Stimulated activated memory B cell treated with anti-CD40 and anti-IgM and Interleukin-4, amounts not matched to agents 10 μg/mL and 1 μg/mL and 100 μg/mL, for 72 hours (primary cell): ENCODE measurements at regions not wholly inside any gene's neighbourhood (a gene's known extent, or its start where the extent isn't known, plus 50 kb on each side); places are given as distances from the start of the nearest gene placed in this dataset.
"Not testable (repeated sequence)": the region's sequence is repeated elsewhere in the genome, so short reads cannot be mapped to it uniquely, and the experiment has no call there.

Experiments used
- ATAC-seq: fragments of 150-1000 bp; cut with Tn5 transposase; 2 replicates; pipeline ENCODE4 v1.10.0; 2021
- H3K27ac Mint-ChIP-seq: one replicate; pipeline ENCODE4 v1.8.0; 2022; ENCODE audit warnings: mild to moderate bottlenecking, mixed read lengths
- H3K27me3 Mint-ChIP-seq: one replicate; pipeline ENCODE4 v1.8.0; 2022; ENCODE audit warnings: mixed read lengths
- H3K36me3 Mint-ChIP-seq: one replicate; pipeline ENCODE4 v1.8.0; 2022; ENCODE audit warnings: mixed read lengths
- H3K4me1 Mint-ChIP-seq: one replicate; pipeline ENCODE4 v1.8.0; 2022; ENCODE audit warnings: mixed read lengths
- H3K4me3 Mint-ChIP-seq: one replicate; pipeline ENCODE4 v1.8.0; 2022; ENCODE audit warnings: mild to moderate bottlenecking, moderate library complexity, mixed read lengths
- H3K9me3 Mint-ChIP-seq: one replicate; pipeline ENCODE4 v1.8.0; 2022; ENCODE audit warnings: mixed read lengths

GRCh38 chr6:76849274-76849970, 613.9 kb downstream of the HTR1B start:
- H3K27me3 Mint-ChIP-seq, H3K4me1 Mint-ChIP-seq, H3K36me3 Mint-ChIP-seq, ATAC-seq, H3K4me3 Mint-ChIP-seq, H3K27ac Mint-ChIP-seq: not testable (repeated sequence)
- peaks cover 13% of the 10 kb centered on the region for H3K9me3 Mint-ChIP-seq

GRCh38 chr6:76843054-76843822, 620.1 kb downstream of the HTR1B start:
- Mint-ChIP-seq H3K4me3 (no peak overlapping the region), H3K36me3 (no peaks in the 10 kb centered on the region), H3K9me3 (peaks cover 18% of the 10 kb centered on the region), H3K4me1 (no peaks in the 10 kb centered on the region), H3K27ac (no peak overlapping the region), H3K27me3 (no peaks in the 10 kb centered on the region)
- ATAC-seq: no peak

- no peak for ATAC-seq
- no peak overlapping the region for H3K4me3 Mint-ChIP-seq
- no peaks in the 10 kb centered on the region for H3K4me1 Mint-ChIP-seq
- no peak overlapping the region for H3K27ac Mint-ChIP-seq
- no peaks in the 10 kb centered on the region for H3K36me3 Mint-ChIP-seq
- H3K27me3 Mint-ChIP-seq: no peaks in the 10 kb centered on the region
- peaks cover 10% of the 10 kb centered on the region for H3K9me3 Mint-ChIP-seq
Measured at GRCh38 chr6:76840865-76841264, 622.4 kb downstream of the HTR1B start.

- Mint-ChIP-seq H3K36me3 (no peaks in the 10 kb centered on the region), H3K27ac (no peak overlapping the region), H3K9me3 (peaks cover 7% of the 10 kb centered on the region), H3K27me3 (no peaks in the 10 kb centered on the region), H3K4me3 (no peak overlapping the region), H3K4me1 (no peaks in the 10 kb centered on the region)
- ATAC-seq: no peak
Measured at GRCh38 chr6:76840041-76840745, 623.1 kb downstream of the HTR1B start.

- ATAC-seq: no peak
- peaks cover 7% of the 10 kb centered on the region for H3K9me3 Mint-ChIP-seq
- no peaks in the 10 kb centered on the region for H3K36me3 Mint-ChIP-seq
- H3K27ac Mint-ChIP-seq: no peak overlapping the region
- no peak overlapping the region for H3K4me3 Mint-ChIP-seq
- H3K27me3 Mint-ChIP-seq: no peaks in the 10 kb centered on the region
- no peaks in the 10 kb centered on the region for H3K4me1 Mint-ChIP-seq
Measured at GRCh38 chr6:76839505-76839904, 623.8 kb downstream of the HTR1B start.

- Mint-ChIP-seq H3K9me3 (peaks cover 3% of the 10 kb centered on the region), H3K4me3 (no peak overlapping the region), H3K27me3 (no peaks in the 10 kb centered on the region), H3K4me1 (no peaks in the 10 kb centered on the region), H3K36me3 (no peaks in the 10 kb centered on the region), H3K27ac (no peak overlapping the region)
- ATAC-seq: no peak
Measured at GRCh38 chr6:76837564-76837963, 625.7 kb downstream of the HTR1B start.

GRCh38 chr6:76835695-76836094, 627.6 kb downstream of the HTR1B start:
- Mint-ChIP-seq H3K4me1 (no peaks in the 10 kb centered on the region), H3K27me3 (no peaks in the 10 kb centered on the region)

GRCh38 chr6:76835293-76835692, 628.0 kb downstream of the HTR1B start:
- H3K36me3 Mint-ChIP-seq: no peaks in the 10 kb centered on the region
- H3K27me3 Mint-ChIP-seq: no peaks in the 10 kb centered on the region
- H3K27ac Mint-ChIP-seq: no peak overlapping the region
- no peak overlapping the region for H3K4me3 Mint-ChIP-seq
- H3K4me1 Mint-ChIP-seq: no peaks in the 10 kb centered on the region
- no peak for ATAC-seq
- H3K9me3 Mint-ChIP-seq: no peaks in the 10 kb centered on the region

More at GRCh38 chr6:76835695-76836094, 627.6 kb downstream of the HTR1B start:
- Mint-ChIP-seq H3K4me3 (no peak overlapping the region), H3K9me3 (no peaks in the 10 kb centered on the region), H3K27ac (no peak overlapping the region), H3K36me3 (no peaks in the 10 kb centered on the region)
- no peak for ATAC-seq

GRCh38 chr6:76834399-76834798, 628.9 kb downstream of the HTR1B start:
- ATAC-seq: no peak
- no peak overlapping the region for H3K4me3 Mint-ChIP-seq
- H3K36me3 Mint-ChIP-seq: no peaks in the 10 kb centered on the region
- no peaks in the 10 kb centered on the region for H3K9me3 Mint-ChIP-seq
- H3K27me3 Mint-ChIP-seq: no peaks in the 10 kb centered on the region
- H3K27ac Mint-ChIP-seq: no peak overlapping the region
- no peaks in the 10 kb centered on the region for H3K4me1 Mint-ChIP-seq

GRCh38 chr6:76831299-76831698, 632.0 kb downstream of the HTR1B start:
- Mint-ChIP-seq H3K27ac (no peak overlapping the region), H3K36me3 (no peaks in the 10 kb centered on the region), H3K9me3 (peaks cover 5% of the 10 kb centered on the region), H3K27me3 (no peaks in the 10 kb centered on the region), H3K4me3 (no peak overlapping the region), H3K4me1 (no peaks in the 10 kb centered on the region)
- no peak for ATAC-seq

- ATAC-seq, H3K4me1 Mint-ChIP-seq, H3K36me3 Mint-ChIP-seq, H3K4me3 Mint-ChIP-seq, H3K27ac Mint-ChIP-seq, H3K27me3 Mint-ChIP-seq: not testable (repeated sequence)
- peaks cover 19% of the 10 kb centered on the region for H3K9me3 Mint-ChIP-seq
Measured at GRCh38 chr6:76823578-76823977, 639.7 kb downstream of the HTR1B start.

- Mint-ChIP-seq H3K27ac (no peak overlapping the region), H3K36me3 (no peaks in the 10 kb centered on the region), H3K9me3 (peaks cover 12% of the 10 kb centered on the region), H3K4me3 (no peak overlapping the region), H3K27me3 (no peaks in the 10 kb centered on the region), H3K4me1 (no peaks in the 10 kb centered on the region)
- peak; percentile 41 for ATAC-seq
Measured at GRCh38 chr6:76818451-76818850, 644.8 kb downstream of the HTR1B start.

- no peaks in the 10 kb centered on the region for H3K27me3 Mint-ChIP-seq
- H3K4me1 Mint-ChIP-seq: no peaks in the 10 kb centered on the region
- ATAC-seq: peak; percentile 39
- H3K4me3 Mint-ChIP-seq: no peak overlapping the region
- no peak overlapping the region for H3K27ac Mint-ChIP-seq
- no peaks in the 10 kb centered on the region for H3K36me3 Mint-ChIP-seq
- H3K9me3 Mint-ChIP-seq: peaks cover 7% of the 10 kb centered on the region
Measured at GRCh38 chr6:76817429-76817828, 645.9 kb downstream of the HTR1B start.

- no peak for ATAC-seq
- no peaks in the 10 kb centered on the region for H3K9me3 Mint-ChIP-seq
- no peaks in the 10 kb centered on the region for H3K27me3 Mint-ChIP-seq
- H3K27ac Mint-ChIP-seq: no peak overlapping the region
- H3K36me3 Mint-ChIP-seq: no peaks in the 10 kb centered on the region
- H3K4me1 Mint-ChIP-seq: no peaks in the 10 kb centered on the region
- H3K4me3 Mint-ChIP-seq: no peak overlapping the region
Measured at GRCh38 chr6:76814496-76815458, 648.5 kb downstream of the HTR1B start.

- H3K27ac Mint-ChIP-seq: no peak overlapping the region
- no peaks in the 10 kb centered on the region for H3K36me3 Mint-ChIP-seq
- no peak overlapping the region for H3K4me3 Mint-ChIP-seq
- no peaks in the 10 kb centered on the region for H3K27me3 Mint-ChIP-seq
- H3K4me1 Mint-ChIP-seq: no peaks in the 10 kb centered on the region
- ATAC-seq: no peak
- no peaks in the 10 kb centered on the region for H3K9me3 Mint-ChIP-seq
Measured at GRCh38 chr6:76810286-76810685, 653.0 kb downstream of the HTR1B start.
